Neural progenitor cell (in vitro differentiated cells): ENCODE measurements at regions not wholly inside any gene's neighbourhood (a gene's known extent, or its start where the extent isn't known, plus 50 kb on each side); places are given as distances from the start of the nearest gene placed in this dataset.

Experiments
- EZH2 ChIP-seq: fragments of 200-600 bp; sonication (generic); IDR thresholded peaks from 2 replicates; pipeline ENCODE4 v1.6.1; 2017; ENCODE audit warnings: antibody characterized with exemption, mild to moderate bottlenecking, moderate library complexity
- EZH2phosphoT487 ChIP-seq: fragments of 200-600 bp; sonication (generic); IDR thresholded peaks from 2 replicates; pipeline ENCODE4 v1.6.1; 2017; ENCODE audit warnings: antibody characterized with exemption
- TF ChIP-seq, protein P1 (sequence below): fragments of 200-600 bp; sonication (generic); IDR thresholded peaks from 2 replicates; pipeline ENCODE4 v1.5.1; 2017; ENCODE audit warnings: antibody characterized with exemption, mild to moderate bottlenecking

DNA sequence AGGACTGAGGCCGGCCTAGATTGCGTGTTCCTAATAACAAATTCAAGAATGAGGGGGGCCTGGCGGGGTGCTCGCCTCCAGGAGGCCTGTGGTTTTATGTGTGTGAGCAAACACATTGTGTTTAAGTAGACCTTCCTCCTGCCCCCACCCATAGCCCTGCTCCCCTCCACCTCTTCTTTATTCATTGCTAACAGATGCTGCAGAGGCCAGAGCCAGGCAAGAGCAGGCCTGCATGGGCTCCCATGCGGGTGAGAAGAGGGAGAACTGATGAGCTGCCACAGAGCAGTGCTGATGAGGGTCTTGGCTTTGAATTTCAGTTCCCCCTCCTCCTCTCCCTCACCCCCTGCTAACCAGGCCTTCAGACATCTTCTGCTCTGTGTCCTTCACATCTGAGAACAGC lies 154.6 kb downstream of the OSR1 start:
- TF ChIP-seq, protein P1, sequence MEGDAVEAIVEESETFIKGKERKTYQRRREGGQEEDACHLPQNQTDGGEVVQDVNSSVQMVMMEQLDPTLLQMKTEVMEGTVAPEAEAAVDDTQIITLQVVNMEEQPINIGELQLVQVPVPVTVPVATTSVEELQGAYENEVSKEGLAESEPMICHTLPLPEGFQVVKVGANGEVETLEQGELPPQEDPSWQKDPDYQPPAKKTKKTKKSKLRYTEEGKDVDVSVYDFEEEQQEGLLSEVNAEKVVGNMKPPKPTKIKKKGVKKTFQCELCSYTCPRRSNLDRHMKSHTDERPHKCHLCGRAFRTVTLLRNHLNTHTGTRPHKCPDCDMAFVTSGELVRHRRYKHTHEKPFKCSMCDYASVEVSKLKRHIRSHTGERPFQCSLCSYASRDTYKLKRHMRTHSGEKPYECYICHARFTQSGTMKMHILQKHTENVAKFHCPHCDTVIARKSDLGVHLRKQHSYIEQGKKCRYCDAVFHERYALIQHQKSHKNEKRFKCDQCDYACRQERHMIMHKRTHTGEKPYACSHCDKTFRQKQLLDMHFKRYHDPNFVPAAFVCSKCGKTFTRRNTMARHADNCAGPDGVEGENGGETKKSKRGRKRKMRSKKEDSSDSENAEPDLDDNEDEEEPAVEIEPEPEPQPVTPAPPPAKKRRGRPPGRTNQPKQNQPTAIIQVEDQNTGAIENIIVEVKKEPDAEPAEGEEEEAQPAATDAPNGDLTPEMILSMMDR: no peak
- TF ChIP-seq EZH2 (no peak), EZH2phosphoT487 (no peak)
